ENCODE measurements at regions not wholly inside any gene's neighbourhood (a gene's known extent, or its start where the extent isn't known, plus 50 kb on each side); places are given as distances from the start of the nearest gene placed in this dataset.

DNA sequence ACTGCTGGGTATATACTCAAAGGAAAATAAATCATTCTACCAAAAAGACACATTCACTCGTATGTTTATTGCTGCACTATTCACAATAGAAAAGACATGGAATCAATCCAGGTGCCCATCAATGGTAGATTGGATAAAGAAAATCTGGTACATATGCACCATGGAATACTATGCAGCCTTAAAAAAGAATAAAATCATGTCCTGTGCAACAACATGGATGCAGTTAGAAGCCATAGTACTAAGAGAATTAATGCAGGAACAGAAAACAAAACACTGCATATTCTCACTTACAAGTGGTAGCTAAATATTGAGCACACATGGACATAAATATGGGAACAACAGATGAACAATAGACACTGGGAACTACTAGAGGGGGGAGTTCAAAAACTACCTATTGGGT lies 96.3 kb downstream of the FAM76B start:
- H3K9me3 ChIP-seq (ENCODE audit: low read depth): no peaks in the 10 kb centered on the region
- H3K27me3 Mint-ChIP-seq (ENCODE audit: insufficient read depth, low read depth): no peaks in the 10 kb centered on the region
- peaks cover 13% of the 10 kb centered on the region for H3K4me1 Mint-ChIP-seq
- no peaks in the 10 kb centered on the region for H3K9me3 Mint-ChIP-seq
- H3K79me2 ChIP-seq (ENCODE audit: low read depth): no peaks in the 10 kb centered on the region
- H3K27ac Mint-ChIP-seq: no peak overlapping the region
- no peak for DNase-seq (ENCODE audit: low spot score)
- no peaks in the 10 kb centered on the region for H3K36me3 Mint-ChIP-seq
- no peaks in the 10 kb centered on the region for H4K20me1 ChIP-seq (ENCODE audit: low read depth)
- no peak overlapping the region for H3K9ac ChIP-seq
- no peak overlapping the region for H3K4me2 ChIP-seq
- H3K4me3 Mint-ChIP-seq: no peak overlapping the region
- H2AFZ ChIP-seq (replicated peaks): no peak overlapping the region
- peaks cover 8% of the 10 kb centered on the region for H3K4me1 ChIP-seq
- H3K27ac ChIP-seq: no peak overlapping the region
- H3K4me3 ChIP-seq: no peak overlapping the region
- H3F3A ChIP-seq (ENCODE audit: low read depth): no peaks in the 10 kb centered on the region
- H3K27me3 ChIP-seq: no peaks in the 10 kb centered on the region
- no peak for TF ChIP-seq EZH2 (IDR thresholded peaks at IDR 0.05)
- TF ChIP-seq EZH2phosphoT487 (IDR thresholded peaks at IDR 0.05): no peak
- TF ChIP-seq, protein P1, sequence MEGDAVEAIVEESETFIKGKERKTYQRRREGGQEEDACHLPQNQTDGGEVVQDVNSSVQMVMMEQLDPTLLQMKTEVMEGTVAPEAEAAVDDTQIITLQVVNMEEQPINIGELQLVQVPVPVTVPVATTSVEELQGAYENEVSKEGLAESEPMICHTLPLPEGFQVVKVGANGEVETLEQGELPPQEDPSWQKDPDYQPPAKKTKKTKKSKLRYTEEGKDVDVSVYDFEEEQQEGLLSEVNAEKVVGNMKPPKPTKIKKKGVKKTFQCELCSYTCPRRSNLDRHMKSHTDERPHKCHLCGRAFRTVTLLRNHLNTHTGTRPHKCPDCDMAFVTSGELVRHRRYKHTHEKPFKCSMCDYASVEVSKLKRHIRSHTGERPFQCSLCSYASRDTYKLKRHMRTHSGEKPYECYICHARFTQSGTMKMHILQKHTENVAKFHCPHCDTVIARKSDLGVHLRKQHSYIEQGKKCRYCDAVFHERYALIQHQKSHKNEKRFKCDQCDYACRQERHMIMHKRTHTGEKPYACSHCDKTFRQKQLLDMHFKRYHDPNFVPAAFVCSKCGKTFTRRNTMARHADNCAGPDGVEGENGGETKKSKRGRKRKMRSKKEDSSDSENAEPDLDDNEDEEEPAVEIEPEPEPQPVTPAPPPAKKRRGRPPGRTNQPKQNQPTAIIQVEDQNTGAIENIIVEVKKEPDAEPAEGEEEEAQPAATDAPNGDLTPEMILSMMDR (IDR thresholded peaks at IDR 0.05): no peak
- H3K36me3 ChIP-seq: no peaks in the 10 kb centered on the region

DNA sequence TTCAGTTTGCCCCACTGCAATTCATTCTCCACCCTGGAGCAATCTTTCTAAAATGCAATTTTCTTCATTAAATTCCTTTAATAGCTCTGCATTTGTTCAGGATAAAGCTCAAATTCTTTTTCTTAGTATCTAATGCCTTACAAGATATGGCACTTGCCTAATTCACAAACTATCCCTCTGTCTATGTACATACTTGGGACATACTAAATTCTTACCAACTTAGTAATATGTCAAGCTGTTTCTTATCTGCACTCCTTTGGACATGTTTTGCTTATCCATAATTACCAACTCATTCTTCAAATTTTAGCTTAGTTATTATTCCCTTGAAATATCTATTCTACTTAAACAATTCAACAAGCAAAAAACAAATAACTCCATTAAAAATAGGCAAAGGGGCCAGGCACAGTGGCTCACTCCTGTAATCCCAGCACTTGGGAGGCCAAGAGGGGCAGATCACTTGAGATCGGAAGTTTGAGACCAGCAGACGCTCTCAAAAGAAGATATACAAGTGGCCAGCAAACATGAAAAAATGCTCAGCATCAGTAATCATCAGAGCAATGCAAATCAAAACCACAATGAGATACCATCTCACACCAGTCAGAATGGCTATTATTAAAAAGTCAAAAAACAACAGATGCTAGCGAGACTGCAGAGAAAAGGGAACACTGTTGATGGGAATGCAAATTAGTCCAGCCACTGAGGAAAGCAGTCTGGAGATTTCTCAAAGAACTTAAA lies 96.9 kb downstream of the FAM76B start:
- Histone ChIP-seq H3K36me3 (no peaks in the 10 kb centered on the region), H3K4me3 (no peak overlapping the region), H2AFZ (replicated peaks) (no peak overlapping the region), H3K9me3 (ENCODE audit: low read depth) (no peaks in the 10 kb centered on the region), H4K20me1 (ENCODE audit: low read depth) (no peaks in the 10 kb centered on the region), H3K27ac (no peak overlapping the region), H3F3A (ENCODE audit: low read depth) (no peaks in the 10 kb centered on the region), H3K4me2 (no peak overlapping the region), H3K9ac (no peak overlapping the region), H3K4me1 (peaks cover 1% of the 10 kb centered on the region), H3K79me2 (ENCODE audit: low read depth) (no peaks in the 10 kb centered on the region), H3K27me3 (no peaks in the 10 kb centered on the region)
- no peak overlapping the region for H3K27ac Mint-ChIP-seq
- DNase-seq (ENCODE audit: low spot score): no peak
- no peak overlapping the region for H3K4me3 Mint-ChIP-seq
- no peaks in the 10 kb centered on the region for H3K36me3 Mint-ChIP-seq
- H3K27me3 Mint-ChIP-seq (ENCODE audit: insufficient read depth, low read depth): no peaks in the 10 kb centered on the region
- H3K4me1 Mint-ChIP-seq: peaks cover 7% of the 10 kb centered on the region
- H3K9me3 Mint-ChIP-seq: no peaks in the 10 kb centered on the region
- no peak for TF ChIP-seq EZH2phosphoT487 (IDR thresholded peaks at IDR 0.05)
- no peak for TF ChIP-seq EZH2 (IDR thresholded peaks at IDR 0.05)
- TF ChIP-seq, protein P1 (IDR thresholded peaks at IDR 0.05): no peak

DNA sequence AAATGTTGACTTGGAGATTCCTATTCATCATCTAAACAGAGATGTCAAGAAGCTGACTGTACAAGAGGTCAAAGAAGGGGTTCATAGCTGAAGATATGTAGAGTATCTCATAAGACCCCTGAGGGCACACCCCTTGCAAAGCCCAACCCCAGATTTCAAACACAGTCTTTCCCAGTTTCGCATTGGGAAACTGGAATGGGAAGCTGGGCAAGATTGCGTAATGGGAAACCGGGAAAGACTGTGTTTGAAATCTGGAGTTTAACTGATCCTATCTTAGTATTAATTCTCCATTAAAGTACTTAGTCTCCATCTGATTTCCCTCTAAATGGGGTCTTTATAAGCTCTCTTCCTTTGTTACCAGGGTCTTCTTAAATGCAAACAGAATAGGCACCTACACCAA lies 99.5 kb downstream of the FAM76B start:
- no peaks in the 10 kb centered on the region for H3K27me3 ChIP-seq
- TF ChIP-seq EZH2 (IDR thresholded peaks at IDR 0.05) (no peak), EZH2phosphoT487 (IDR thresholded peaks at IDR 0.05) (no peak)
- TF ChIP-seq, protein P1 (IDR thresholded peaks at IDR 0.05): no peak
- Mint-ChIP-seq H3K36me3 (no peaks in the 10 kb centered on the region), H3K27ac (no peak overlapping the region), H3K9me3 (no peaks in the 10 kb centered on the region), H3K27me3 (ENCODE audit: insufficient read depth, low read depth) (no peaks in the 10 kb centered on the region), H3K4me1 (no peaks in the 10 kb centered on the region), H3K4me3 (no peak overlapping the region)
- no peaks in the 10 kb centered on the region for H3K36me3 ChIP-seq
- no peak overlapping the region for H3K4me2 ChIP-seq
- H3K4me1 ChIP-seq: no peaks in the 10 kb centered on the region
- no peaks in the 10 kb centered on the region for H3F3A ChIP-seq (ENCODE audit: low read depth)
- H4K20me1 ChIP-seq (ENCODE audit: low read depth): no peaks in the 10 kb centered on the region
- no peak overlapping the region for H3K27ac ChIP-seq
- no peak for DNase-seq (ENCODE audit: low spot score)
- H3K9ac ChIP-seq: no peak overlapping the region
- H3K79me2 ChIP-seq (ENCODE audit: low read depth): no peaks in the 10 kb centered on the region
- H3K4me3 ChIP-seq: no peak overlapping the region
- no peak overlapping the region for H2AFZ ChIP-seq (replicated peaks)
- no peaks in the 10 kb centered on the region for H3K9me3 ChIP-seq (ENCODE audit: low read depth)
